ENCODE measurements at regions not wholly inside any gene's neighbourhood (a gene's known extent, or its start where the extent isn't known, plus 50 kb on each side); places are given as distances from the start of the nearest gene placed in this dataset.

GRCh38 chr1:29563092-29563491 is 326.8 kb downstream of the PTPRU start:
- no peak for DNase-seq (ENCODE audit: low spot score)
- H3K27me3 Mint-ChIP-seq (ENCODE audit: low read depth): peaks cover 6% of the 10 kb centered on the region
- H3K4me1 Mint-ChIP-seq (ENCODE audit: low read depth): no peaks in the 10 kb centered on the region
- no peak overlapping the region for H3K27ac Mint-ChIP-seq (ENCODE audit: unreplicated experiment)
- peaks cover 3% of the 10 kb centered on the region for H3K36me3 Mint-ChIP-seq (ENCODE audit: low read depth)
- H3K9me3 Mint-ChIP-seq (ENCODE audit: low read depth): peaks cover 43% of the 10 kb centered on the region
- no peak for TF ChIP-seq CTCF (IDR thresholded peaks at IDR 0.05)
- no peak overlapping the region for H3K4me3 Mint-ChIP-seq (ENCODE audit: unreplicated experiment)

- Mint-ChIP-seq H3K4me1 (ENCODE audit: low read depth) (no peaks in the 10 kb centered on the region), H3K4me3 (ENCODE audit: unreplicated experiment) (no peak overlapping the region), H3K9me3 (ENCODE audit: low read depth) (peaks cover 13% of the 10 kb centered on the region), H3K27ac (ENCODE audit: unreplicated experiment) (no peak overlapping the region), H3K27me3 (ENCODE audit: low read depth) (peaks cover 8% of the 10 kb centered on the region), H3K36me3 (ENCODE audit: low read depth) (peaks cover 3% of the 10 kb centered on the region)
- no peak for TF ChIP-seq CTCF (IDR thresholded peaks at IDR 0.05)
- no peak for DNase-seq (ENCODE audit: low spot score)
Measured at GRCh38 chr1:29559056-29559455, 322.7 kb downstream of the PTPRU start.

- Mint-ChIP-seq H3K4me3 (ENCODE audit: unreplicated experiment) (no peak overlapping the region), H3K27ac (ENCODE audit: unreplicated experiment) (no peak overlapping the region), H3K36me3 (ENCODE audit: low read depth) (no peaks in the 10 kb centered on the region), H3K4me1 (ENCODE audit: low read depth) (no peaks in the 10 kb centered on the region), H3K9me3 (ENCODE audit: low read depth) (peaks cover 5% of the 10 kb centered on the region), H3K27me3 (ENCODE audit: low read depth) (peaks cover 8% of the 10 kb centered on the region)
- no peak for DNase-seq (ENCODE audit: low spot score)
- no peak for TF ChIP-seq CTCF (IDR thresholded peaks at IDR 0.05)
Measured at GRCh38 chr1:29557701-29558600, 321.6 kb downstream of the PTPRU start.

GRCh38 chr1:29557066-29557465 is 320.7 kb downstream of the PTPRU start:
- TF ChIP-seq CTCF (IDR thresholded peaks at IDR 0.05): no peak
- DNase-seq (ENCODE audit: low spot score): no peak
- Mint-ChIP-seq H3K36me3 (ENCODE audit: low read depth) (no peaks in the 10 kb centered on the region), H3K4me1 (ENCODE audit: low read depth) (no peaks in the 10 kb centered on the region), H3K9me3 (ENCODE audit: low read depth) (no peaks in the 10 kb centered on the region), H3K4me3 (ENCODE audit: unreplicated experiment) (no peak overlapping the region), H3K27me3 (ENCODE audit: low read depth) (peaks cover 8% of the 10 kb centered on the region), H3K27ac (ENCODE audit: unreplicated experiment) (no peak overlapping the region)

GRCh38 chr1:29556657-29557056 is 320.3 kb downstream of the PTPRU start:
- Mint-ChIP-seq H3K9me3 (ENCODE audit: low read depth) (no peaks in the 10 kb centered on the region), H3K27ac (ENCODE audit: unreplicated experiment) (no peak overlapping the region), H3K27me3 (ENCODE audit: low read depth) (peaks cover 8% of the 10 kb centered on the region), H3K4me3 (ENCODE audit: unreplicated experiment) (no peak overlapping the region), H3K36me3 (ENCODE audit: low read depth) (no peaks in the 10 kb centered on the region), H3K4me1 (ENCODE audit: low read depth) (no peaks in the 10 kb centered on the region)
- TF ChIP-seq CTCF (IDR thresholded peaks at IDR 0.05): no peak
- no peak for DNase-seq (ENCODE audit: low spot score)
